CD4-positive, alpha-beta T cell treated with Interleukin-21 for 1 hour (primary cell): ENCODE measurements at regions not wholly inside any gene's neighbourhood (a gene's known extent, or its start where the extent isn't known, plus 50 kb on each side); places are given as distances from the start of the nearest gene placed in this dataset.
"Not testable (repeated sequence)": the region's sequence is repeated elsewhere in the genome, so short reads cannot be mapped to it uniquely, and the experiment has no call there.

Source experiments
- DNase-seq: peaks from one replicate; pipeline ENCODE4 v3.0.0-alpha.2; 2020

DNA sequence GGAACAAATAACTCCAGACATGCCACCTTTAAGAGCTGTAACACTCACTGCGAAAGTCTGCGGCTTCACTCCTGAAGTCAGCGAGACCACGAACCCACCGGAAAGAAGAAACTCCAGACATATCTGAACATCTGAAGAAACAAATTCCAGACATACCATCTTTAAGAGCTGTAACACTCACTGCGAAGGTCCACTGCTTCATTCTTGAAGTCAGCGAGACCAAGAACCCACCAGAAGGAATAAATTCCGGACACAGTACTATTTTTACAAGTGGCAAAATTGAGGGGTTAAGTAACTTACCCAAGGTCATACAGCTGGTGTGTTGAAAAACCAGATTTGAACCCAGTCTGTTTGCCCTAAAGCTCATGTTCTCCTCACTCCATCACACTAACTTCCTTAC is 96.8 kb upstream of the GALNT15 start:
- not testable (repeated sequence) for DNase-seq

DNA sequence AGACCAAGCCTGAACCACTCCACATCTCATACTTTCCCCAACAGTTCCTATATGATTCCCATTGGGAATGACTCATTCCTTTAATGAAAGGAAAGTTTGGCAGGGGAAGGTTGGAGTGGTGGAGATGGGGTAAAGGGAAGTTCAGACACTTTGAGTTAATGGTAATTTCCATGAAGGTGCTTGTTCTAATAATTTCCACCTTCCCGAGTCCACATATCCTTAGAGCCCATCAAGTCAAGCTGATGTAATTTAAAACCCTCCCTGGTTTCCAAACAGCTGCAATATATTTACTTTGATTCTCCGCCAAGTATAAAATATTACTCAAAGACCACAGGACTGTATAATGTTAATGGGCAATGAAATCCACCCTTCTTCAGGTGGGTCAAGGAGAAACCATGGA is 95.0 kb upstream of the GALNT15 start:
- DNase-seq, result no peak

DNA sequence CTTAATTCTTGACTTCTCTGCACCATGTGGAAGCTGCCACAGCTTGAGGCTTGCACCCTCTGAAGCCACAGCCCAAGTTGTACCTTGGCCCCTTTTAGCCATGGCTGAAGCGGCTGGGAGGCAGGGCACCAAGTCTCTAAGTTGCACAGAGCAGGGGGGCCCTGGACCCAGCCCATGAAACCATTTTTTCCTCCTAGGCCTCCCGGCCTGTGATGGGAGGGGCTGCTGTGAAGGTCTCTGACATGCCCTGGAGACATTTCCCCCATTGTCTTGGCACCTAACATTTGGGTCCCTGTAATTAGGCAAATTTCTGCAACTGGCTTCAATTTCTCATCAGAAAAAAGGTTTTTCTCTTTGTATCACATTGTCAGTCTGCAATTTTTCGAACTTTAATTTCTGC is 92.8 kb upstream of the GALNT15 start:
- no peak for DNase-seq

DNA sequence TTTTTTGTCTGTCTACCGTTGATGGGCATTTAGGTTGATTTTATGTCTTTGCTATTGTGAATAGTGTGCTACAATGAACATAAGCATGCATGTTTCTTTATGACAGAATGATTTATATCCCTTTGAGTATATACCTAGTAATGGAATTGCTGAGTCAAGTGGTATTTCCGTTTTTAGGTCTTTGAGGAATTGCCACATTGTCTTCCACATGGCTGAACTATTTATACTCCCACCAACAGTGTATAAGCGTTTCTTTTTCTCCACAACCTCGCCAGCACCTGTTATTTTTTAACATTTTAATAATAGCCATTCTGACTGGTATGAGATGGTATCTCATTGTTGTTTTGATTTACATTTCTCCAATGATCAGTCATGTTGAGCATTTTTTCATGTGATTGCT is 89.6 kb upstream of the GALNT15 start:
- no peak for DNase-seq

DNA sequence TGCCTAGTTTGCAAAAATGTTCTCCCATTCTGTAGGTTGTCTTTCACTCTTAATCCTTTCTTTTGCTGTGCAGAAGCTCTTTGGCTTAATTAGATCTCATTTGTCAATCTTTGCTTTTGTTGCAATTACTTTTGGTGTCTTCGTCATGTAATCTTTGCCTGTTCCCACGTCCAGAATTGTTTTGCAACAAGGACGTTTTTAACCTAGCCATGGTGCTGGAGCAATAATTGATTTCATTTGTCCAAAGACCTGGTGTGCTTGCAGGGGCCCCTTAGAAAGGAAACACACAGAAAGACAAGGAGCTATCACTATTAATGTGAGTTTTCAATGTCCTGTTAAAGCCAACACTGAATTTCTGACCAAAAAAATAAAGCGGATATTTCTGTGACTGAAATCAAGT is 89.1 kb upstream of the GALNT15 start:
- DNase-seq, result no peak

DNA sequence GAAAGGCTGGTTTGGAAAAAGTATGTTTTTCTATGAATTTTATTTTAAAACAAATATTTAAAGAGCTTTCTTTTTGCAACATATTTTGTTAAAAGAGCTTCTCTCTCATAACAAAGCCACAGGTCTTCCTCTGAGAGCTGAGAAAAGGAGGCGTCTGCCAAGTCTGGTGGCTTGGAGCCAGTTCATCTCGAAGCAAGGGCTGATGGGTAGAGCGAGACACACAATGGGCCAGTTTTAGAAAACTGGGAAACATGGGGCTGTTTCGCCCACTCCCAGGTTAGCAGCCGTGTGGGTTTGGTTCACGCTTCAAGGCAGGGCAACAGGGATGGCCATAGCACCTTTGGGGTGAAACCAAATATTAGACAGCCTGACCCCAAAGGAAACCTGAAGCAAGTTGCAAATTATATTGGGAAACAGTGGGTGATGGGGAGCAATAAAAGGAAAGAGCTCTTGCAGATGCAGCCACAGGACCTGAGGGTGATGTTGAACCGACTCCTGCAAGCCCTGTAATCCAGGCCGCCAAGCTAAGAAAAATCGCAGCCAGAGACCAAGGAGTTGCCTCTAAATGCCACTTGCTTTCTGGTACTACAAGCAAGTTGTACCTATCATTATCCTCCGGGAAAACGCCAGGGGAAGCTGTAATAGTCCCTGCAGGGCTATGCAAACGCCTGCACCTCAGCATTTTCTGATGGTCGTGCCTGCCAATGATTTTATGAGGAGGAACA is 88.4 kb upstream of the GALNT15 start:
- DNase-seq, result no peak

DNA sequence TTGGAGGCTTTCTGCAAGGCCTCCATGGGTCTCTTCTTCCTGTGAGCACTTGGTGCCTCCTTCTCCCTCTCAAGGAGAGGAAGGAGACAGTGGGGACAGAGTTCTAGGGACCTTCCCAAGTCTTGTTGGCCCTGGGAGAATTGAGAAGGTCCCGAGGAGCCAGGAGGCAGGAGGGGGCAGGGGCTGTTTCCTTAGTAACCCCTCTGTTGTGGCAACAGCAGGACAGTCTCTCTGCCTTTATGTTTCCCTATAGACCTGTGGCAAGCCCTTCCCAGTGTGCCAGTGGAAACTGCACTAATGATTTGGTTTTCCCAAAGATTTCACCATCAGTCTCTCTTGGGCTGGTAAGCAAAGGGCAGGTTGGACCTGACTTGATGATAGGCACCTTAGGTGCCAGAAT is 87.8 kb upstream of the GALNT15 start:
- no peak for DNase-seq

DNA sequence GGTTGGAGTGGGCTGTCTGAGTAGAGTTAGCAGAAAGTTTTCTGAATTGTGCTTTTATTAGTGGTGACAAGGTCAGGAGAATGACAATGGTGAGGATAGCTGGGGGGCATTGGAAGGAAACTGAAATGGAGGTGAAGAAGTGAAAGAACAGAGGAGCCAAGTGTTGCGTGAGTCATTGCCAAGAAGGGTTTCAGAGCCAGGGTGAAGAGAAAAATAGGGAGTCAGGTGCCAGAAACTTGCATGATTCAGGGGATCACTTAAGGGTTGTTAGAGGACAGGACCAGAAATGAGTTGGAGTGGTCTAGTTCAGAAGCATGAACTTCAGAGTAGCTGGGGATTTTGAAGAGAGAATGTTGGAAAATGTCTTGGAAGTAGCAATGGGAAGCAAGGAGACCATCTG is 86.0 kb upstream of the GALNT15 start:
- no peak for DNase-seq

DNA sequence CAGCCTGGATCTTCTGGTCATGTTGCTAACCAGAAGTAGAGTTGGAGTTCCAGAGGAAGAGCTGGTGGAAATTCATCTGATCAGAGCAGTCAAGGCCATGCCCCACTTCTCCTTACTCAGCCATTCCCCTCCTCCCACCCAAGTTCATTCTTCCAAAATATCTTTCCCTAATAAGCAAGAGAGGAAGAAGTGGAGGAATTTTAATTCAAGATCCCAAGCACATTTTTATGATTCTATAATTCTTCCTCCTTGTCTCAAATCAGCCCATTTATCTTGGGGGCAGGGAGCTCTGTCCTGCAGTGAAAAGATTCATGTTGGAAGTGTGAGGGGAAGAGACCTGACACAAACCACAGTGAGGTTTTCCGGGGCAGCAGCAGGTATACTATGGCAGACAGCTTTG is 85.0 kb upstream of the GALNT15 start:
- no peak for DNase-seq

DNA sequence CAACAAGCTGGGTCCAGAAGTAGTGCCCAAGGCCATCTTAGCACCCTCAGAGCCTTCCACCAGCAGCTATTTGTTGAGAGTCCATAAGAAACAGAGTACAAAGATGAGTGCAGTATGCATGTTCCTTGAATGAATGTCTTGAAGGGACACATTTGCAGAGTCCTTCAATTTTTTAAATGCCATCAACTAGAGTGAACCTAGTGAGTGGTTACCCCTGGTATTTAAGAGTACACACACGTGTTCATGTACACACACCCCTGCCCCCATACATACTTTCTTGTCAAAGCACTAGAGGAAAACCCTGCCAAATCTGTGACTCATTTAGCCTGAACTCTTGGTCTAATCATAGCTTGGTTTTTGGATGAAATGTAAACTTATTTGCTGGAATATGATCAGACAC is 84.5 kb upstream of the GALNT15 start:
- no peak for DNase-seq

DNA sequence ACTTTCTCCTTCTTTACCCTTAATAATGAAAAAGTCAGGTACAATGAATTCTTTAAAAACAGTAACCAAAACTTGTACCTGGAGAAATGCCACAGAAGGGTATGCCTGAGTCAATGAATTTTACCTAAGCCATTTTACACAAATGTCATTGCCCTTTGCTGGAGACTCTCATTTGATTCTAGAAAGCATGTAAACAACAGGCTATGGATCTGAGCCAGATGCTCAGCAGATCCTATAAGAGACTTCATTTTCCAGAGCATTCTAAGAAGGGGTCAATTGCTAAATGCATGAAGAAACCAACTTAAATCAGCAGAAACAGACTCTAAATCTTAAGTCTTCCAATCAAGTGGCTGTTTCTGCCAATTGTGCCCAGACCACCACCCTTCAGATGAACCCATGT is 83.8 kb upstream of the GALNT15 start:
- no peak for DNase-seq

DNA sequence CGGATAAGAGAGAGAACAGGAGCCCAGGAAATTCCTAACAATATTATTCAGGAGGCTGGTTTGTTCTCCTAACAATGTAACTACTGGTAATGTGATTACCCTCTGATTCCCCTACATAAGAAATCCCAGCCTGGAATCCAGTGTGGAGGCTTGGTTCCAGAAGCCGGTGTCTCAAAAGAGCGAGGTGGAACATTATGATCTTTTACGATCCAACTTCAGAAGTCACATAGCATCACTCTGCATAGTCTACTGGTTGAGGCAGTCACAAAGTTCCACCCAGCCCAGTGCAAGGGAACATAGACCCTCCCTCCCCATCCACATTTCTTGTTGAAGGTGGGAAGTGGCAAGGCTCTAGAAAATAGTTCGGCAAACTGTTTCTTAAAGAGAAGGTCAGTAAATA is 81.6 kb upstream of the GALNT15 start:
- no peak for DNase-seq

DNA sequence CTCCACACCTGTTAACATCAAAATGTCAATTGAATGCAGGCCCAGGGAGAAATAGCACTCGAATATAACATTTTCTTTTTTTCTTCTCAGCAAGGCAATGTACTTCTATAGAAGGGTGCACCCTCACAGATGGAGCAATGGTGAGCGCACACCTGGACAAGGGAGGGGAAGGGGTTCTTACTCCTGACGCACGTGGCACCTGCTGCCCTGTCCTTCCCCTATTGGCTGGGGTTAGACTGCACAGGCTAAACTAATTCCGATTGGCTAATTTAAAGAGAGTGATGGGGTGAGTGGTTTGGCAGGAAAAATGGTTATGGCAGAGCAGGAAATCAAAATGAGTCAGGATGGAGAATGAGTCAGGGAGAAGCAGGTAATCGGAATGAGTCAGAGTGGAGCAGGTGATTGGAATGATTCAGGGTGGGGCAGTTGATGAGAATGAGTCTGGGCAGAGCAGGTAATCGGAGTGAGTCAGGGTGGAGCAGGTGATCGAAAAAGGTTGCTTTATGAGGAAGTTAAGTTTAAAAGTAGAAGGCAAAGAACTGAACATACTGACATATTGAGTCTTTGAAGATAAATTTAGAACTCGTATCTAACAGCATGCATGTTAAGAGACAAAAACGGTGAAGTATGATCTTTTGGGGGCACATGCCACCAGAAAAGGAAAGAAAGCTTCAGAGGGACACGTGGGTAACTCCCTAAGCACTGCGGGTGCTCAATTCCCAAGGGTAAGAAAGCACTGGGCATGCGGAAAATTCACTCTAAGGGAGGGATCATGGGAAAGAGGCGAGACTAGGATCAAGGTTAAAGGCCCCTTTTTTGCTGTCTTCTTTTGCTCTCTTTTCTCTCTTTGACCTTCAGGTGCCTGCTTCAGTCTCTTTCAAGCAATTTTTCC is 72.9 kb upstream of the GALNT15 start:
- no peak for DNase-seq

DNA sequence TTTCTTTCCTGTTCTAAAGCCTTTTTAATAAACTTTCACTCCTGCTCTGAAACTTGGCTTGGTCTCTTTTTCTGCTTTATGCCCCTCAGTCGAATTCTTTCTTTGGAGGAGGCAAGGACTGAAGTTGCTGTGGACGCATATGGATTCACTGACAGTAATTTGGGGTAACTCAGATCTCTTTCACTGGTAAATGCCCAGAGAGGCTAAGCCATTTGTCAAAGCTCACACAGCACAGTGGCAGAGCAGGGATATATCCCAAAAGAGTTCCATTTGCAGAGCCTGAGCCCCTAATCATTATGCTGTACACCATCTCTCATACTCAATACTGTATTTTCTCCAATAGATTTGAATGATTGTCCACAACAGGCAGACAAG is 72.3 kb upstream of the GALNT15 start:
- no peak for DNase-seq

DNA sequence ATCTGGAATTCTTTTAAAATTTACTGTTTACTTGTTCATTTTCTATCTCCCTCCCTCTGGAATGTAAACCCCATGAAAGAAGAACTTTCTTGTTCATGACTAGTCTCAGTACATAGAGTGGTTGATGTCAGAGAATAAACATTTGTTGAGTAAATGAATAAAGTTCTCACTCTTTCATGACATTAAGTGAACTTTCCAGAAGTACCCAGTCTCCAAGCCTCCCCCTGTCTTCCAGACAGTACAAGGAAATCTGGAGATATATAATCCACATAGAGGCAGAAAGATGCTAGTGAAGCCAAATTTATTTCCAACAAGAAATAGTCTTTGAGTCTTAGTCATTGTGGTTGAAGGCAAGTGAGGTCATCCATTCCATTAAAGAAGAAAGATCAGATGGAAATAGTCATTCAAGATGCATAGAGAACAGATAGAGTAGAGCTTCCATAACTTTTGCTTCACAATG is 71.5 kb upstream of the GALNT15 start:
- DNase-seq, result no peak

DNA sequence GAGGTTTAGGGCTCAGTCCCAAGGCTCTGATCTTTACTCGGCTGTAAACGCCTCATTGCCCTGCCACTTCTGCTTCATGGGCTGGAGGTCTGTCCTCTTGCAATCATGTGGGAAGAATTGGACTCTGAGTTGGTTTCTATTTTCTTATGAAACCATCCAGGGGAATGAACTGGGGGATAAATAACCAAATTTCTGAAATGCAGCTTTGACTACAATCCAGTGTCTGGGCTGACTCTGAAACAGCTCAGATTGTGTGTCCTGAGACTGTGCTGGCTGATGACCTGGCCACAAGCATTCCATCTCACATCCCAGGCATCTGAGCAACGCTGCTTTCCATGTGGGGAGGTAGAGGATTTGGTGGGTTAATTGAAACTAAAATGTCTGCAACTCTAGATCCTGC is 71.0 kb upstream of the GALNT15 start:
- no peak for DNase-seq

DNA sequence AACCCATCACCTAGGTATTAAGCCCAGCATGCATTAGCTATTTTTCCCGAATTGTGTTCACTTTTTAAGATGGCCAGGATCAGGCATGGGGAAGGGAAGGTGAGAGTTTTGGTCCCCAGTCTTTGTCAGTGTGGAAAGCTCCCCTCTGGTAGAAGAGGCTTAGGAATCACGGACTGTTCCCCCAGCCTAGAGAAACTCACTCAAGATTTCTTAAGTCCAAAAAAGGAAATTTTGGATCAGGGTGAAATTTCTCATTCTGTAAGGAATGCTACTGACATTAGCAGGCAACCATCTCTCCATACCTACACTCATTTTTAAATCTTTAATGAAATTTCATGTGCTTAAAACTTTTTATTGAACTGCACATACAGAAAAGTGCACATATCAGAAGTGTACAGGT is 70.3 kb upstream of the GALNT15 start:
- DNase-seq, result no peak

DNA sequence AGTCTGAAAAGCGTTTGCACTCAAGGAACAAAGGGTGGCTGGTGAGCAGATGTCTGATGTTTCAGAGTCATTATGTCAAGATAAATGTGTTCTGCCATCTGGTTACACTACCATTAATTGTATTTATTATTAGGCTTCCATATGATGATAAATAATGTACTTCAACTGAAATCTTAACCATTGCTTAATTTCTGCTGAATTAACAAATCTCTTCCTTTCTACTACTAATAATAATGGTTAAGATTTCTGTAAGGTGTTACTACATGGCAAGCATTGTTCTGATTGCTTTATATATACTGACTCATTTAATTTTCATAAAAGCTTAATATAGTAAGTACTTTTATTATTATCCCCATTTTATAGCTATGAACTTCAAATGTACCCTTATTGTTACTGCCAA is 68.4 kb upstream of the GALNT15 start:
- DNase-seq, result no peak

DNA sequence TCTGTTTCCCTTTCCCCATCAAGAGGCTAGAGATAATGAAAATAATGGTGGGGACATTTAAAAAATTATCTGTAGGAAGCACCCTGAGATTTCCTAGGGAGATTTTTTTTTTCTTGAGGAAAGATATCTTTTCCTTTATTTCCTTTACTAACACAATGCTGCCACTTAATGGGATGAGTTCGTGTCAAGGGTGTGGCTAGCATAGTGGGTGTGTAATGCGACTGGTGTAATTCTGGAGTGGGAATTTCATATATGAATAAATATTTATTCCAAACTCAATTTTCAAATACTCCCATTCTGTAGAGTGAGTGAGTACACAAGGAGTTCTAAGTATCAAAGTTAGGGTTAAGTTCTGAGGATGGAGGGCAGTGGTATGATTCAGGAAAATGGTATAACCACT is 66.1 kb upstream of the GALNT15 start:
- DNase-seq, result no peak

DNA sequence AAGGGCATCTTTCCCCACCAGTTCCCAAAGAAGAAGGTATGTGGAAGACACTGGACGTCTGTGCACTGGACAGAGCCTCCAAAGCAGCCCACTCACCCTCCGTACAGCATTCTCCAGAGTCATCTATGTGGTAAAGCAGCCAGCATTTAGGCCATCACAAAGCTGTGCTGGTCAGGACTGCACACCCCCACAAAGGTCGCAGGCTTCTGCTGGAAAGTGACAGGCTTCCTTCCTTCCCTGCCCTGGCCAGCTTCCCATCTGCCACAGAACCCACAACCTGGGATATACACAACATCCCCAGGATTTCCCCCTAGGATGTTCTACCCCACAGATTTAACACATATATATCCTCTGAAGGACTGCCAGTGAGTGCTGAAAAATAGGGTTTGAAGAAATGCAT is 64.6 kb upstream of the GALNT15 start:
- no peak for DNase-seq

DNA sequence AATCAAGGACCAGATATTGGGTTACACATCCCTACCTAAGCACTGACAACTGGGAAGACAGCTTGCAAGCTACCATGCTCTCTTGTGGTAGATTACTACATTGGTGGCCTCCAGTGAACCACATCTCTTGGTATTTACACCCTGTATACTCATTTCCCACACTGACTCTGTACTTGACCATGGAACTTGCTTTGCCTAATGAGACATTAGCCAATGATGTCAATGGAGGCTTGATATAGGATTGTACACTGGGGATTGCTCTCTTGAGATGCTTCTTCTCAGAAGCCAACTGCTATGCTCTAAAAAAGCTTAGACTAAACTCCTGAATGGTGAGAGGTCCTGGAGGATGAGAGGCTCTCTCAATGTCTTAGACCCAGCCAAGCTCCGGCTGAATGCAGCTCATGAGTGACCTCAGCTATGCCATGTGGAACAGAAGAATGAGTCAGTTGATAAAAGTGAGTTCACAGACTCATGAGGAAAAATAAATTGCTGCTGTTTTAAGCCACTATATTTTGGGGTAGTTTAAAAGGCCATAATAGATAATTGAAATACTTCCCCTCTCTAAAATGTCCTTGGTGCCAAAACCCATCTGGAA is 61.5 kb upstream of the GALNT15 start:
- DNase-seq, result no peak

DNA sequence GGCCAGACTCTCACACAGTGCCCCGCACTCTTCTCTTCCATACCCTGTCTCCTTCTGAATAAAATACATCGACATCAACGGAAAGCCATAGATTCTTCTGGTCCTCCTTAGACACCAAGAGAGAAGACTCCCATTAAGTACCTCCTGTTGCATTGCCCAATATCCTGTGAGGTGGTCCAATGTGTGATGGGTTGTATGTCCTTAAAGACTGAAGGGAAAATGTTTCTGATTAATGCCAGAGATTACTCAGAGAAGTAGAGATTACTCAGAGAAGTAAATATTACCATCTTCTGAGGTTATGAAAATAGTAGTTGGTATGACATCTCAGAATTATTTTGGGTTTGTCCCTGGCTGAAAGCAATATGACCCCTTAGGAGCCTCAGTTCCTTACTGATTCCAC is 60.8 kb upstream of the GALNT15 start:
- DNase-seq, result no peak

DNA sequence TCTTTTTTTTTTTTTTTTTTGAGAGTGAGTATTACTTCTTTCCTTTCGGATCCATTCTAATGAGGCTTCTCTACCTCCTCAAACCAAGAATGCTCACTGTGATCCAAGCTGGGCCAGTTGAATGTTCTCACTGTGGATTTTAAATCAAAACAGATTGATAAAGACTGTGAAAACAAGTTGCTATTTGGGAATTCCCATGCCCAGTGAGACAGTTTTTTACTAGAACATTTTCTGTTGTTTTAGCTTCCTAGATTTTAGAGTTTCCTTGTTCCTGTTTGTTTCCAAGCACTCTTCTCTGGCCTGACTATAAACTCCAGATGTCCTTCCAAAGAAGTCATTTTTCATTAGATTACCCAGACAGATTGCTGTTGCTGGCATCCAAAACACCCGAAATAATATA is 60.1 kb upstream of the GALNT15 start:
- no peak for DNase-seq

DNA sequence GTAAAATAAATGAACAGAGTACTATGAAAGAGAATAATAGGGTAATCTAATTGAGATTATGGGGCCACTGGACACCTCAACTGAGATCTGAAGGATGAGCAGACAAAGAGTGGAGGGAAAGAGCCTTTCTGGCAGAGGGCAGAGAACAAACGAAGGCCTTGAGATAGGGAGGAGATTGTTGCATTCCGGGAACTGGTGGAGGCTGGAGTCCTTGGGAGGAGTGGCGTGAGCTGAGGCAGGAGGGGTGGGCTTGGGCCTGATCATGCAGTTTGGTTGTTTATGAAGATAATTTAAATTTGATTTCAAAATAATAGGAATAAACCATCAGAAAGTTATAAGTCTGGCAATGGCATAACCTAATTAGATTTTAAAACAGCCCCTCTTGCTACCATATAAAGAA is 59.5 kb upstream of the GALNT15 start:
- DNase-seq, result no peak
